Prostate gland (tissue), 2 donors: ENCODE measurements at regions not wholly inside any gene's neighbourhood (a gene's known extent, or its start where the extent isn't known, plus 50 kb on each side); places are given as distances from the start of the nearest gene placed in this dataset.

Source experiments
- DNase-seq: peaks from one replicate; pipeline ENCODE4 v3.0.0-alpha.2; 2019; ENCODE audit warnings: low spot score
- H3K27ac ChIP-seq, 2 donors: fragments of 200-600 bp; sonication (generic); 2 replicates each; pipeline ENCODE4 v1.5.1; 2017 to 2019
- H3K27me3 ChIP-seq: fragments of 200-600 bp; sonication (generic); replicated peaks from 2 replicates; pipeline ENCODE4 v1.5.1; 2019; ENCODE audit not compliant: insufficient read depth
- H3K36me3 ChIP-seq, 2 donors: fragments of 200-600 bp; sonication (generic); 1 replicate in 1 of 2; 2 replicates in 1 of 2; pipeline versions ENCODE4 v1.5.1 to v1.8.1; 2017 to 2019
- H3K4me1 ChIP-seq: fragments of 200-600 bp; sonication (generic); replicated peaks from 2 replicates; pipeline ENCODE4 v1.5.1; 2019
- H3K4me3 ChIP-seq, 2 donors: fragments of 200-600 bp; sonication (generic); 2 replicates each; pipeline ENCODE4 v1.5.1; 2017 to 2019
- H3K9me3 ChIP-seq: fragments of 200-600 bp; sonication (generic); 2 replicates; pipeline ENCODE4 v1.5.1; 2017
- CTCF ChIP-seq, 4 experiments: fragments of 200-600 bp in 2 of 4; fragments of 450-650 bp in 2 of 4; sonication (generic) in 2 of 4; IDR thresholded peaks; 1 replicate in 3 of 4; 2 replicates in 1 of 4; pipeline ENCODE4 v1.5.1; 2016 to 2019; ENCODE audit warnings: antibody characterized with exemption in 4 of 4, mild to moderate bottlenecking in 2 of 4, moderate library complexity in 2 of 4
- POLR2A ChIP-seq: fragments of 450-650 bp; IDR thresholded peaks from one replicate; pipeline ENCODE4 v1.6.1; 2016; ENCODE audit warnings: antibody characterized with exemption, mild to moderate bottlenecking
- POLR2AphosphoS5 ChIP-seq: sonication (generic); formaldehyde crosslinking; IDR thresholded peaks from one replicate; pipeline ENCODE4 v1.6.1; 2017; ENCODE audit warnings: antibody characterized with exemption
- WGBS: methylation state at CpG from one replicate; pipeline ENCODE4 v1.1.5; 2018; 5-methylcytosine and 5-hydroxymethylcytosine counted together
- intact Hi-C: fragments of 100-400 bp; cut with DNase I; formaldehyde crosslinking; loops from one replicate; pipeline ENCODE4 v1.14.2; 2022

- H3K4me1 ChIP-seq: no peaks in the 10 kb centered on the region
- DNase-seq: no peak
- no peaks in the 10 kb centered on the region for H3K27me3 ChIP-seq
- no peak overlapping the region for H3K27ac ChIP-seq
- peak overlapping the region; percentile 51 to 58 for H3K4me3 ChIP-seq
- intact Hi-C loops: no loop called here
- TF ChIP-seq CTCF (IDR thresholded peaks at IDR 0.05) (no peak), POLR2AphosphoS5 (no peak), POLR2A (no peak)
- WGBS: 14% methylated on average over 35 of the region's 35 CpGs
- H3K36me3 ChIP-seq: no peaks in the 10 kb centered on the region
- no peaks in the 10 kb centered on the region for H3K9me3 ChIP-seq
Observed at GRCh38 chr3:24830230-24831152, 335.8 kb upstream of the THRB start.

GRCh38 chr3:24831221-24831620 lies 336.6 kb upstream of the THRB start:
- intact Hi-C loops: no loop called here
- H3K27me3 ChIP-seq: no peaks in the 10 kb centered on the region
- no peaks in the 10 kb centered on the region for H3K36me3 ChIP-seq
- H3K27ac ChIP-seq: no peak overlapping the region
- no peaks in the 10 kb centered on the region for H3K4me1 ChIP-seq
- 88% methylated on average over 6 of the region's 6 CpGs for WGBS
- DNase-seq: no peak
- H3K4me3 ChIP-seq: no peak overlapping the region
- no peaks in the 10 kb centered on the region for H3K9me3 ChIP-seq
- no peak for TF ChIP-seq CTCF (IDR thresholded peaks at IDR 0.05)
- no peak for TF ChIP-seq POLR2AphosphoS5
- no peak for TF ChIP-seq POLR2A

- Histone ChIP-seq H3K27me3 (no peaks in the 10 kb centered on the region), H3K27ac (no peak overlapping the region), H3K4me3 (no peak overlapping the region), H3K9me3 (no peaks in the 10 kb centered on the region), H3K36me3 (no peaks in the 10 kb centered on the region), H3K4me1 (peaks cover 2% of the 10 kb centered on the region)
- 78% methylated on average over 5 of the region's 5 CpGs for WGBS
- TF ChIP-seq POLR2AphosphoS5: no peak
- no peak for TF ChIP-seq POLR2A
- no peak for TF ChIP-seq CTCF (IDR thresholded peaks at IDR 0.05)
- intact Hi-C loops: no loop called here
- DNase-seq: no peak
Observed at GRCh38 chr3:24832891-24833290, 338.2 kb upstream of the THRB start.

GRCh38 chr3:24834442-24834841 lies 339.8 kb upstream of the THRB start:
- WGBS: 92% methylated on average over 4 of the region's 4 CpGs
- H3K27ac ChIP-seq: no peak overlapping the region
- peaks cover 7% of the 10 kb centered on the region for H3K4me1 ChIP-seq
- no peak overlapping the region for H3K4me3 ChIP-seq
- TF ChIP-seq CTCF (IDR thresholded peaks at IDR 0.05): no peak
- TF ChIP-seq POLR2A: no peak
- no peak for TF ChIP-seq POLR2AphosphoS5
- intact Hi-C loops: no loop called here
- no peaks in the 10 kb centered on the region for H3K27me3 ChIP-seq
- no peaks in the 10 kb centered on the region for H3K36me3 ChIP-seq
- H3K9me3 ChIP-seq: no peaks in the 10 kb centered on the region
- DNase-seq: no peak

GRCh38 chr3:24835510-24835909 lies 340.9 kb upstream of the THRB start:
- Histone ChIP-seq H3K27me3 (no peaks in the 10 kb centered on the region), H3K9me3 (no peaks in the 10 kb centered on the region), H3K4me3 (no peak overlapping the region), H3K4me1 (peaks cover 7% of the 10 kb centered on the region), H3K36me3 (no peaks in the 10 kb centered on the region), H3K27ac (no peak overlapping the region)
- no peak for TF ChIP-seq POLR2AphosphoS5
- no peak for TF ChIP-seq POLR2A
- TF ChIP-seq CTCF (IDR thresholded peaks at IDR 0.05): no peak
- WGBS: 93% methylated on average over 4 of the region's 4 CpGs
- DNase-seq: no peak
- intact Hi-C loops: no loop called here
